MM.1S (cell line): ENCODE measurements at regions not wholly inside any gene's neighbourhood (a gene's known extent, or its start where the extent isn't known, plus 50 kb on each side); places are given as distances from the start of the nearest gene placed in this dataset.

Experiments
- DNase-seq: peaks from one replicate; pipeline ENCODE4 v3.0.0-alpha.2; 2015
- H2AFZ ChIP-seq: fragments of 300-600 bp; sonication (generic); 2 replicates; pipeline ENCODE4 v1.6.0; 2016; ENCODE audit warnings: antibody characterized with exemption, low read length
- H3F3A ChIP-seq: fragments of 300-600 bp; sonication (generic); 2 replicates; pipeline ENCODE4 v1.6.1; 2016; ENCODE audit warnings: mild to moderate bottlenecking, antibody characterized with exemption, low read length, moderate library complexity, mixed read lengths; ENCODE audit not compliant: insufficient read depth
- H3K27ac ChIP-seq: fragments of 300-600 bp; sonication (generic); 2 replicates; pipeline ENCODE4 v1.5.1; 2016; ENCODE audit warnings: mild to moderate bottlenecking, low read length
- H3K27me3 ChIP-seq: fragments of 300-600 bp; sonication (generic); replicated peaks from 2 replicates; pipeline ENCODE4 v1.6.0; 2016; ENCODE audit warnings: low read length; ENCODE audit not compliant: insufficient read depth
- H3K36me3 ChIP-seq: fragments of 300-600 bp; sonication (generic); replicated peaks from 2 replicates; pipeline ENCODE4 v1.6.1; 2016; ENCODE audit warnings: mild to moderate bottlenecking, low read length, mixed read lengths; ENCODE audit not compliant: insufficient read depth
- H3K4me1 ChIP-seq: fragments of 300-600 bp; sonication (generic); 2 replicates; pipeline ENCODE4 v1.6.1; 2016; ENCODE audit warnings: low read length, mixed read lengths
- H3K4me2 ChIP-seq: fragments of 300-600 bp; sonication (generic); 2 replicates; pipeline ENCODE4 v1.6.0; 2016; ENCODE audit warnings: low read depth, low read length
- H3K4me3 ChIP-seq: fragments of 300-600 bp; sonication (generic); 2 replicates; pipeline ENCODE4 v1.5.1; 2016; ENCODE audit warnings: low read length, mixed read lengths
- H3K79me2 ChIP-seq: fragments of 300-600 bp; sonication (generic); 2 replicates; pipeline ENCODE4 v1.6.1; 2016; ENCODE audit warnings: mixed run types, low read length, mixed read lengths
- H3K9ac ChIP-seq: fragments of 300-600 bp; sonication (generic); 2 replicates; pipeline ENCODE4 v1.6.1; 2016; ENCODE audit warnings: low read length, mixed read lengths
- H3K9me2 ChIP-seq: fragments of 300-600 bp; sonication (generic); replicated peaks from 2 replicates; pipeline ENCODE4 v1.6.1; 2016; ENCODE audit warnings: mild to moderate bottlenecking, low read length, mixed read lengths; ENCODE audit not compliant: insufficient read depth
- H3K9me3 ChIP-seq: fragments of 300-600 bp; sonication (generic); replicated peaks from 2 replicates; pipeline ENCODE4 v1.6.1; 2016; ENCODE audit warnings: mild to moderate bottlenecking, low read length, mixed read lengths; ENCODE audit not compliant: insufficient read depth
- H4K20me1 ChIP-seq: fragments of 300-600 bp; sonication (generic); 2 replicates; pipeline ENCODE4 v1.6.1; 2016; ENCODE audit warnings: mild to moderate bottlenecking, low read length, moderate library complexity, mixed read lengths; ENCODE audit not compliant: insufficient read depth
- EZH2 ChIP-seq: fragments of 300-600 bp; sonication (generic); optimal IDR thresholded peaks from 2 replicates; pipeline ENCODE3; 2017; ENCODE audit warnings: low read depth, mild to moderate bottlenecking, antibody characterized with exemption, low read length, mixed read lengths
- EZH2phosphoT487 ChIP-seq: fragments of 300-600 bp; sonication (generic); IDR thresholded peaks from 2 replicates; pipeline ENCODE4 v1.6.1; 2018; ENCODE audit warnings: antibody characterized with exemption, low read length
- TF ChIP-seq, protein P1 (sequence below): fragments of 300-600 bp; sonication (generic); IDR thresholded peaks from 2 replicates; pipeline ENCODE4 v1.5.1; 2016; ENCODE audit warnings: antibody characterized with exemption, low read length, mixed read lengths

DNA sequence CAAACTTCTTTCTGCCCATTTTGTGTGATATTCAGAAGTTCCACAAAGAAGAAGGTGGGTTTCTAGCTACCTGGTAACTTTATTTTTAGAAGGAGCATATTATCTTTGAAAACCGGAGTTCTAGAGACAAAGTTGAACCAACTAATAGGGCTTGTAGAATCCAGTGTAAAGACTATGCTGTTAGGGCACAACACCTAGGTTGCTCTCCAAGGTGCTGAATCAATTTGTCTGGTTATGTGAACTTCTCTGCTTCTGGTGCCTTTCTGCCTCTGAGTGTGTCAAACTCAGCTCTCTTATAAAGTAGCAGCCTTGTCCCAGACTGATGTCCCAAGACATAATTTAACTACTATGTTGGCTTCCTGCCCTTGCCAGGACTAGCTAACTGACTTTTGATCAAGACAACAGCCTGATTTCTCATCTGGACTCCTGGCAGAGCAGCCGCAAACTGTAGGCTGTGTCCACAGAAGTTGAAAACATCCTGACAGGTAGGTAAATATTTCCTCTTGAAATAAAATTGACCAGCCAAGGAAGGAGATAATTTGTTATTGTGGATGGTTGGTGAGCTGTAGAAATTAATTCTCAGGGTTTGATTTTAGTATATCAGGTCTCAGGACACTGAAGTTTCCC, 119.4 kb downstream of the CYRIA start:
- H3K27me3 ChIP-seq = no peaks in the 10 kb centered on the region
- no peaks in the 10 kb centered on the region for H3K9me2 ChIP-seq
- TF ChIP-seq EZH2phosphoT487 = no peak
- TF ChIP-seq EZH2 = no peak
- TF ChIP-seq, protein P1, sequence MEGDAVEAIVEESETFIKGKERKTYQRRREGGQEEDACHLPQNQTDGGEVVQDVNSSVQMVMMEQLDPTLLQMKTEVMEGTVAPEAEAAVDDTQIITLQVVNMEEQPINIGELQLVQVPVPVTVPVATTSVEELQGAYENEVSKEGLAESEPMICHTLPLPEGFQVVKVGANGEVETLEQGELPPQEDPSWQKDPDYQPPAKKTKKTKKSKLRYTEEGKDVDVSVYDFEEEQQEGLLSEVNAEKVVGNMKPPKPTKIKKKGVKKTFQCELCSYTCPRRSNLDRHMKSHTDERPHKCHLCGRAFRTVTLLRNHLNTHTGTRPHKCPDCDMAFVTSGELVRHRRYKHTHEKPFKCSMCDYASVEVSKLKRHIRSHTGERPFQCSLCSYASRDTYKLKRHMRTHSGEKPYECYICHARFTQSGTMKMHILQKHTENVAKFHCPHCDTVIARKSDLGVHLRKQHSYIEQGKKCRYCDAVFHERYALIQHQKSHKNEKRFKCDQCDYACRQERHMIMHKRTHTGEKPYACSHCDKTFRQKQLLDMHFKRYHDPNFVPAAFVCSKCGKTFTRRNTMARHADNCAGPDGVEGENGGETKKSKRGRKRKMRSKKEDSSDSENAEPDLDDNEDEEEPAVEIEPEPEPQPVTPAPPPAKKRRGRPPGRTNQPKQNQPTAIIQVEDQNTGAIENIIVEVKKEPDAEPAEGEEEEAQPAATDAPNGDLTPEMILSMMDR = no peak
- no peaks in the 10 kb centered on the region for H3F3A ChIP-seq
- H3K9me3 ChIP-seq = no peaks in the 10 kb centered on the region
- H3K79me2 ChIP-seq = no peaks in the 10 kb centered on the region
- H3K9ac ChIP-seq = no peak overlapping the region
- H2AFZ ChIP-seq = no peak overlapping the region
- no peaks in the 10 kb centered on the region for H3K4me1 ChIP-seq
- H3K4me3 ChIP-seq = no peak overlapping the region
- no peaks in the 10 kb centered on the region for H4K20me1 ChIP-seq
- no peak overlapping the region for H3K4me2 ChIP-seq
- no peaks in the 10 kb centered on the region for H3K36me3 ChIP-seq
- DNase-seq = peak; percentile 73
- no peak overlapping the region for H3K27ac ChIP-seq

DNA sequence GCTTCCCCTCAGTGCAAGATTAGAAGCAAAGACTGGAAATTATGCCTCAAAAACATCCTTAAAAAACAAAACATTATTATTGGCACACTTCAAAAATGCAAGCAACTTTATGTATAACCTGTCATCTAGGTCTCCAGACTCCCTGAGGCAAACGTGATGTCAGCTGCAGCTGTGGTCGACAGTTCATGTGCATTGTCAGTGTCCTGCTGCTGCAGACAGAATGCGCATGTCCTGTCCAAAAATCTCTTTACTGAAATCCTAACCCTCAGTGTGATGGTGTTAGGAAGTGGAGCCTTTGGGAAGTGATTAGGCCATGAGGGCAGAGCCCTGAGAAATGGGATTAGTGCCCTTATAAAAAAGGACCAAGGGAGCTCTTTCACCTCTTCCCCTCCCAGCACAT, 126.9 kb downstream of the CYRIA start:
- Histone ChIP-seq H3K36me3 (no peaks in the 10 kb centered on the region), H3F3A (no peaks in the 10 kb centered on the region), H3K27ac (no peak overlapping the region), H4K20me1 (no peaks in the 10 kb centered on the region), H3K79me2 (no peaks in the 10 kb centered on the region), H3K9ac (no peak overlapping the region), H3K9me2 (no peaks in the 10 kb centered on the region), H3K4me3 (no peak overlapping the region), H3K27me3 (no peaks in the 10 kb centered on the region), H2AFZ (no peak overlapping the region), H3K4me1 (no peaks in the 10 kb centered on the region), H3K9me3 (no peaks in the 10 kb centered on the region), H3K4me2 (no peak overlapping the region)
- no peak for DNase-seq
- TF ChIP-seq EZH2 (no peak), EZH2phosphoT487 (no peak)
- TF ChIP-seq, protein P1 = no peak

DNA sequence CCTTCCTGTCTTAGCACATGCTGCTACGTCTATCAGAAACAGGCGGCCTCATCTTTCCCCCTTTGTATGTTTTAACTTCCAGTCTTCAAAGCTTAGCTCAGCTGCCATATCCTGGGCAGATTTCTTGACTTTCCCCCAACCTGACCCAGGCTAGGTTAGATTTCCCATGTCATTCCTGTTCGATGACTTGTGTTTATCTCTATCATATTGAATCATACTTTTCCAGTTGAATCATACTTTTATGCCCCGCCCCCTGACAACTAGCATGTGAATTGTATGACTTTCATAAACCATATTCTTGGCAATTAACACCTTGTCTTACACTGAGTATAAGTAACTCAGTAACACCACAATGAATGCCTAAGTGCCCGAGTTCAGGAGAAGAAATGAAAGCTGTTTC, 128.3 kb downstream of the CYRIA start:
- Histone ChIP-seq H3K9ac (no peak overlapping the region), H3F3A (no peaks in the 10 kb centered on the region), H3K27me3 (no peaks in the 10 kb centered on the region), H3K4me2 (no peak overlapping the region), H3K9me3 (no peaks in the 10 kb centered on the region), H2AFZ (no peak overlapping the region), H3K4me3 (no peak overlapping the region), H3K27ac (no peak overlapping the region), H3K4me1 (no peaks in the 10 kb centered on the region), H3K9me2 (no peaks in the 10 kb centered on the region), H3K36me3 (no peaks in the 10 kb centered on the region), H4K20me1 (no peaks in the 10 kb centered on the region), H3K79me2 (no peaks in the 10 kb centered on the region)
- DNase-seq = no peak
- TF ChIP-seq EZH2 (no peak), EZH2phosphoT487 (no peak)
- TF ChIP-seq, protein P1 = no peak
